H9 (cell line): ENCODE measurements at regions not wholly inside any gene's neighbourhood (a gene's known extent, or its start where the extent isn't known, plus 50 kb on each side); places are given as distances from the start of the nearest gene placed in this dataset.

Source experiments
- DNase-seq: peaks from one replicate; pipeline ENCODE4 v3.0.0-alpha.2; 2017
- H2AFZ ChIP-seq: one replicate; pipeline ENCODE4 v1.6.1; 2013; ENCODE audit warnings: mild to moderate bottlenecking, low read length, control low read depth, moderate library complexity
- H2AK5ac ChIP-seq: 2 replicates; pipeline ENCODE4 v1.6.1; 2013; ENCODE audit warnings: low read length, control low read depth, mixed read lengths; ENCODE audit not compliant: insufficient read length
- H2BK120ac ChIP-seq: one replicate; pipeline ENCODE4 v1.6.1; 2013; ENCODE audit warnings: low read depth, mild to moderate bottlenecking, low read length, control low read depth, inconsistent platforms; ENCODE audit not compliant: poor library complexity, severe bottlenecking
- H2BK12ac ChIP-seq: 2 replicates; pipeline ENCODE4 v1.6.1; 2013; ENCODE audit warnings: low read length, control low read depth, mixed read lengths, low read depth; ENCODE audit not compliant: insufficient read length
- H2BK15ac ChIP-seq: 2 replicates; pipeline ENCODE4 v1.6.1; 2013; ENCODE audit warnings: low read depth, low read length, control low read depth
- H2BK20ac ChIP-seq: one replicate; pipeline ENCODE4 v1.6.1; 2013; ENCODE audit warnings: low read depth, mild to moderate bottlenecking, low read length, control low read depth, inconsistent platforms; ENCODE audit not compliant: poor library complexity, severe bottlenecking
- H2BK5ac ChIP-seq: 2 replicates; pipeline ENCODE4 v1.6.1; 2013; ENCODE audit warnings: low read length, control low read depth, mixed read lengths; ENCODE audit not compliant: insufficient read length
- H3K14ac ChIP-seq: 2 replicates; pipeline ENCODE4 v1.6.1; 2013; ENCODE audit warnings: low read length, control low read depth; ENCODE audit not compliant: insufficient read depth
- H3K18ac ChIP-seq: 2 replicates; pipeline ENCODE4 v1.6.1; 2013; ENCODE audit warnings: low read depth, mild to moderate bottlenecking, mixed read lengths, low read length, control low read depth; ENCODE audit not compliant: insufficient read length
- H3K23ac ChIP-seq: 2 replicates; pipeline ENCODE4 v1.6.1; 2013; ENCODE audit warnings: low read length, control low read depth, mixed read lengths, low read depth; ENCODE audit not compliant: insufficient read length
- H3K23me2 ChIP-seq: 2 replicates; pipeline ENCODE4 v1.6.1; 2013; ENCODE audit warnings: low read depth, mild to moderate bottlenecking, mixed read lengths, low read length, control low read depth; ENCODE audit not compliant: insufficient read length, poor library complexity, severe bottlenecking
- H3K27ac ChIP-seq: 2 replicates; pipeline ENCODE4 v1.5.1; 2013; ENCODE audit warnings: low read length, control low read depth, mixed read lengths, low read depth; ENCODE audit not compliant: insufficient read length
- H3K27me3 ChIP-seq: 2 replicates; pipeline ENCODE4 v1.6.1; 2013; ENCODE audit warnings: low read length, control low read depth, inconsistent platforms; ENCODE audit not compliant: insufficient read depth
- H3K4ac ChIP-seq: 2 replicates; pipeline ENCODE4 v1.6.1; 2013; ENCODE audit warnings: low read depth, mild to moderate bottlenecking, control low read depth, inconsistent platforms, low read length, moderate library complexity
- H3K4me1 ChIP-seq: 2 replicates; pipeline ENCODE4 v1.6.1; 2013; ENCODE audit warnings: low read length, control low read depth, inconsistent platforms; ENCODE audit not compliant: insufficient read depth
- H3K4me2 ChIP-seq: 2 replicates; pipeline ENCODE4 v1.6.1; 2013; ENCODE audit warnings: low read length, control low read depth, mixed read lengths; ENCODE audit not compliant: insufficient read length, insufficient read depth
- H3K56ac ChIP-seq: 2 replicates; pipeline ENCODE4 v1.6.1; 2013; ENCODE audit warnings: low read depth, mild to moderate bottlenecking, mixed read lengths, low read length, control low read depth; ENCODE audit not compliant: insufficient read length
- H3K79me1 ChIP-seq: 2 replicates; pipeline ENCODE4 v1.6.1; 2013; ENCODE audit warnings: low read depth, mild to moderate bottlenecking, moderate library complexity, low read length, control low read depth, inconsistent platforms; ENCODE audit not compliant: insufficient read depth, poor library complexity, severe bottlenecking
- H3K79me2 ChIP-seq: 2 replicates; pipeline ENCODE4 v1.6.1; 2013; ENCODE audit warnings: low read length, control low read depth, inconsistent platforms; ENCODE audit not compliant: insufficient read depth
- H3K9ac ChIP-seq: 2 replicates; pipeline ENCODE4 v1.6.1; 2013; ENCODE audit warnings: low read length, control low read depth, mixed read lengths; ENCODE audit not compliant: insufficient read length; ENCODE audit errors: extremely low read depth
- H3K9me3 ChIP-seq: one replicate; pipeline ENCODE4 v1.6.1; 2013; ENCODE audit warnings: low read depth, low read length, inconsistent platforms; ENCODE audit not compliant: control insufficient read depth
- H3T11ph ChIP-seq: one replicate; pipeline ENCODE4 v1.6.1; 2013; ENCODE audit warnings: mild to moderate bottlenecking, low read length, control low read depth, inconsistent platforms
- H4K20me1 ChIP-seq: one replicate; pipeline ENCODE4 v1.6.1; 2013; ENCODE audit not compliant: control insufficient read depth, insufficient read length, insufficient read depth
- H4K5ac ChIP-seq: 2 replicates; pipeline ENCODE4 v1.6.1; 2013; ENCODE audit warnings: low read depth, mild to moderate bottlenecking, mixed read lengths, low read length, control low read depth; ENCODE audit not compliant: insufficient read length
- H4K8ac ChIP-seq: replicated peaks from 2 replicates; pipeline ENCODE4 v1.6.1; 2013; ENCODE audit warnings: low read length, control low read depth, mixed read lengths, low read depth; ENCODE audit not compliant: insufficient read length
- H4K91ac ChIP-seq: 2 replicates; pipeline ENCODE4 v1.6.1; 2013; ENCODE audit warnings: low read depth, mild to moderate bottlenecking, moderate library complexity, mixed read lengths, low read length, control low read depth; ENCODE audit not compliant: insufficient read length
- H3K27ac Mint-ChIP-seq, 3 experiments: 2 replicates in 2 of 3; 3 replicates in 1 of 3; pipeline ENCODE4 v1.8.0; 2020 to 2021; ENCODE audit warnings: mixed read lengths in 3 of 3, mild to moderate bottlenecking in 1 of 3, moderate library complexity in 1 of 3
- H3K27me3 Mint-ChIP-seq: 2 replicates; pipeline ENCODE4 v1.8.0; 2021; ENCODE audit warnings: low read depth, mild to moderate bottlenecking, moderate library complexity, mixed read lengths
- H3K36me3 Mint-ChIP-seq, 3 experiments: 2 replicates in 2 of 3; 3 replicates in 1 of 3; pipeline ENCODE4 v1.8.0; 2020 to 2021; ENCODE audit warnings: low read depth in 3 of 3, mixed read lengths in 3 of 3; ENCODE audit not compliant: insufficient read depth in 1 of 3
- H3K4me1 Mint-ChIP-seq, 2 experiments: 2 replicates each; pipeline ENCODE4 v1.8.0; 2020; ENCODE audit warnings: mixed read lengths in 2 of 2
- H3K4me3 Mint-ChIP-seq, 2 experiments: 2 replicates in 1 of 2; 3 replicates in 1 of 2; pipeline ENCODE4 v1.8.0; 2020 to 2021; ENCODE audit warnings: mild to moderate bottlenecking in 2 of 2, mixed read lengths in 2 of 2, moderate library complexity in 1 of 2
- H3K9me3 Mint-ChIP-seq, 2 experiments: 2 replicates in 1 of 2; 3 replicates in 1 of 2; pipeline ENCODE4 v1.8.0; 2020; ENCODE audit warnings: mild to moderate bottlenecking in 2 of 2, mixed read lengths in 2 of 2, moderate library complexity in 1 of 2
- WGBS: extraction: QIAGEN DNeasy Blood & Tissue Kit; methylation state at CpG from one replicate; pipeline ENCODE4 v1.1.7; 2013; ENCODE audit warnings: missing lambda C conversion rate, low lambda C conversion rate, mixed read lengths; ENCODE audit not compliant: insufficient read length; ENCODE audit errors: extremely low coverage; 5-methylcytosine and 5-hydroxymethylcytosine counted together
- TF ChIP-seq, protein P1 (sequence below): fragments of 200-600 bp; sonication (generic); conservative IDR thresholded peaks from 3 replicates; pipeline ENCODE4 v1.8.0; 2021; ENCODE audit warnings: antibody characterized with exemption, mild to moderate bottlenecking

DNA sequence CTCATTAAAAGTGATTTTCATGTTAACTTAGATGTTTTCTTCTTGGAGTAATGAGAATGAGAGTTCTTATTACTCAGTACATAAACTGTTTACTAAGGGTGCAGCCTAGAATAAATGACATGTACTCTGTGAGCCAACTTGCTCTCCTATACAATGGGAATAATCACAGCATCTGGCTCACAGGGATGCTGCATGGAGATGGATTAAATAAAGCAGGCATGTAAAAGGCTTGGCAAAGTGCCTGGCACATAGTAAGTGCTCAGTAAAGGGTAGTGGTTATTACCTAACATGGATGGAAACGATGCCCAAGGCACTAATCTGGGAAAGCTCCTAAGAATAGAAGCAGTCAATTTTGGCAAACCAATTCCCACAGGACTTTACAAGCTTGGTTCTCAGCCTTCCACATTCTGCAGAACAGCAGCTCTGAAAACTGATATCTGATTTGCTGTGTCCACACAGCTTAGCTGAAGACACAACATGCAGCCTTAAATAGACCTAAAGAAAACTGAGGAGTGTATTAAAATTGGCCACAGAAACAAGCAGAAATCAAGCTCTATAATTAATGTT is 176.1 kb downstream of the ABCC12 start:
- no peak overlapping the region for H2BK120ac ChIP-seq
- H3K9ac ChIP-seq = no peak overlapping the region
- H3K9me3 Mint-ChIP-seq = no peaks in the 10 kb centered on the region
- H3K4me2 ChIP-seq = no peak overlapping the region
- TF ChIP-seq, protein P1, sequence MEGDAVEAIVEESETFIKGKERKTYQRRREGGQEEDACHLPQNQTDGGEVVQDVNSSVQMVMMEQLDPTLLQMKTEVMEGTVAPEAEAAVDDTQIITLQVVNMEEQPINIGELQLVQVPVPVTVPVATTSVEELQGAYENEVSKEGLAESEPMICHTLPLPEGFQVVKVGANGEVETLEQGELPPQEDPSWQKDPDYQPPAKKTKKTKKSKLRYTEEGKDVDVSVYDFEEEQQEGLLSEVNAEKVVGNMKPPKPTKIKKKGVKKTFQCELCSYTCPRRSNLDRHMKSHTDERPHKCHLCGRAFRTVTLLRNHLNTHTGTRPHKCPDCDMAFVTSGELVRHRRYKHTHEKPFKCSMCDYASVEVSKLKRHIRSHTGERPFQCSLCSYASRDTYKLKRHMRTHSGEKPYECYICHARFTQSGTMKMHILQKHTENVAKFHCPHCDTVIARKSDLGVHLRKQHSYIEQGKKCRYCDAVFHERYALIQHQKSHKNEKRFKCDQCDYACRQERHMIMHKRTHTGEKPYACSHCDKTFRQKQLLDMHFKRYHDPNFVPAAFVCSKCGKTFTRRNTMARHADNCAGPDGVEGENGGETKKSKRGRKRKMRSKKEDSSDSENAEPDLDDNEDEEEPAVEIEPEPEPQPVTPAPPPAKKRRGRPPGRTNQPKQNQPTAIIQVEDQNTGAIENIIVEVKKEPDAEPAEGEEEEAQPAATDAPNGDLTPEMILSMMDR = no peak
- H2BK20ac ChIP-seq = no peak overlapping the region
- no peaks in the 10 kb centered on the region for H3K9me3 ChIP-seq
- no peaks in the 10 kb centered on the region for H3K79me2 ChIP-seq
- no peak overlapping the region for H2BK5ac ChIP-seq
- H3K18ac ChIP-seq = no peak overlapping the region
- H3K4ac ChIP-seq = no peak overlapping the region
- no peaks in the 10 kb centered on the region for H3K36me3 Mint-ChIP-seq
- no peak overlapping the region for H3K14ac ChIP-seq
- H3K56ac ChIP-seq = no peak overlapping the region
- H2AK5ac ChIP-seq = no peak overlapping the region
- DNase-seq = no peak
- H3K27me3 ChIP-seq = no peaks in the 10 kb centered on the region
- H3K23me2 ChIP-seq = no peaks in the 10 kb centered on the region
- H3K4me1 ChIP-seq = 0 out of 2 replicates have a peak, but pooled peaks cover 2% of the 10 kb centered on the region
- no peaks in the 10 kb centered on the region for H3K79me1 ChIP-seq
- H4K20me1 ChIP-seq = no peaks in the 10 kb centered on the region
- H3K4me1 Mint-ChIP-seq = peaks cover 13 to 15% of the 10 kb centered on the region in 2 experiments
- H4K5ac ChIP-seq = no peak overlapping the region
- no peak overlapping the region for H4K91ac ChIP-seq
- WGBS = no CpG with 5 or more reads among the region's 1 CpG
- peaks cover 14% of the 10 kb centered on the region for H3K27me3 Mint-ChIP-seq
- H3K27ac Mint-ChIP-seq = no peak overlapping the region
- H3K4me3 Mint-ChIP-seq = no peak overlapping the region
- no peak overlapping the region for H3K23ac ChIP-seq
- no peak overlapping the region for H2BK15ac ChIP-seq
- no peak overlapping the region for H4K8ac ChIP-seq
- H3T11ph ChIP-seq = no peak overlapping the region
- no peak overlapping the region for H2BK12ac ChIP-seq
- H3K27ac ChIP-seq = no peak overlapping the region
- H2AFZ ChIP-seq = no peak overlapping the region
